Colonic mucosa (tissue), 4 donors: ENCODE measurements at regions not wholly inside any gene's neighbourhood (a gene's known extent, or its start where the extent isn't known, plus 50 kb on each side); places are given as distances from the start of the nearest gene placed in this dataset.
"Not testable (repeated sequence)": the region's sequence is repeated elsewhere in the genome, so short reads cannot be mapped to it uniquely, and the experiment has no call there.

Source experiments
- DNase-seq: peaks from one replicate; pipeline ENCODE4 v3.0.0-alpha.2; 2020
- H3K27ac ChIP-seq: fragments of 200-600 bp; one replicate; pipeline ENCODE4 v1.8.0; 2021
- H3K27me3 ChIP-seq: fragments of 200-600 bp; one replicate; pipeline ENCODE4 v1.8.0; 2021
- H3K36me3 ChIP-seq: fragments of 200-600 bp; one replicate; pipeline ENCODE4 v1.8.0; 2021
- H3K4me1 ChIP-seq: fragments of 200-600 bp; one replicate; pipeline ENCODE4 v1.8.0; 2021; ENCODE audit warnings: mild to moderate bottlenecking
- H3K4me3 ChIP-seq: fragments of 200-600 bp; one replicate; pipeline ENCODE4 v1.8.0; 2021
- H3K9ac ChIP-seq, 2 donors: one replicate each; pipeline ENCODE4 v1.7.0; 2013; ENCODE audit warnings: control low read depth in 2 of 2, low read depth in 2 of 2, low read length in 2 of 2
- H3K9me3 ChIP-seq: fragments of 200-600 bp; one replicate; pipeline ENCODE4 v1.8.0; 2021
- intact Hi-C: fragments of 100-400 bp; cut with DNase I; formaldehyde crosslinking; loops from one replicate; pipeline ENCODE4 v1.14.1; 2022
- TF ChIP-seq, protein P1 (sequence below): fragments of 200-600 bp; IDR thresholded peaks from one replicate; pipeline ENCODE4 v1.8.0; 2022; ENCODE audit warnings: antibody characterized with exemption, mild to moderate bottlenecking
- donor health status: healthy.
- donor health status: DM: no; HTN: no; CAD: no.
- donor health status: DM: no; HTN: no; CAD: no.

DNA sequence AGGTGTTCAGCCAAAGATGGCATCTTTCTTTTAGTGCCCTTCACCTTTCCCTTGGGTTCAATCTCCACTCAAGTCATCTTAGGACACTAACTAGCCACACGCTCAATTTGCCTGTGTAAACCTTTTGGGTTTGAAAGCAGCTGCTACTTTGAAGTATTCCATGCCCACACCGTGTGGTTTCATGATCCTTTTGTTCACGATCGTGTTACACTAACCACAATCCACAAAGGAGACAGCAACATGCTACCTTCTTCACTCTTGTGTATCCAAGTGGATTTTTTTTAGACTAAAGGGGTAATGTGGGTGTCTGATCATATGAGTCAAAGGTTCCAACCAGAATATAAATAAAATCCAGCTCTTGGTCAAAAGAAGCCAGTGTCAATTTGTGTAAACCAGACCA, 122.7 kb upstream of the FAR2 start:
- Histone ChIP-seq H3K4me3 (no peak overlapping the region), H3K9me3 (no peaks in the 10 kb centered on the region), H3K4me1 (no peaks in the 10 kb centered on the region), H3K27ac (no peak overlapping the region), H3K27me3 (no peaks in the 10 kb centered on the region), H3K9ac (no peak overlapping the region), H3K36me3 (no peaks in the 10 kb centered on the region)
- TF ChIP-seq, protein P1, sequence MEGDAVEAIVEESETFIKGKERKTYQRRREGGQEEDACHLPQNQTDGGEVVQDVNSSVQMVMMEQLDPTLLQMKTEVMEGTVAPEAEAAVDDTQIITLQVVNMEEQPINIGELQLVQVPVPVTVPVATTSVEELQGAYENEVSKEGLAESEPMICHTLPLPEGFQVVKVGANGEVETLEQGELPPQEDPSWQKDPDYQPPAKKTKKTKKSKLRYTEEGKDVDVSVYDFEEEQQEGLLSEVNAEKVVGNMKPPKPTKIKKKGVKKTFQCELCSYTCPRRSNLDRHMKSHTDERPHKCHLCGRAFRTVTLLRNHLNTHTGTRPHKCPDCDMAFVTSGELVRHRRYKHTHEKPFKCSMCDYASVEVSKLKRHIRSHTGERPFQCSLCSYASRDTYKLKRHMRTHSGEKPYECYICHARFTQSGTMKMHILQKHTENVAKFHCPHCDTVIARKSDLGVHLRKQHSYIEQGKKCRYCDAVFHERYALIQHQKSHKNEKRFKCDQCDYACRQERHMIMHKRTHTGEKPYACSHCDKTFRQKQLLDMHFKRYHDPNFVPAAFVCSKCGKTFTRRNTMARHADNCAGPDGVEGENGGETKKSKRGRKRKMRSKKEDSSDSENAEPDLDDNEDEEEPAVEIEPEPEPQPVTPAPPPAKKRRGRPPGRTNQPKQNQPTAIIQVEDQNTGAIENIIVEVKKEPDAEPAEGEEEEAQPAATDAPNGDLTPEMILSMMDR = no peak
- intact Hi-C loops = no loop called here
- no peak for DNase-seq

DNA sequence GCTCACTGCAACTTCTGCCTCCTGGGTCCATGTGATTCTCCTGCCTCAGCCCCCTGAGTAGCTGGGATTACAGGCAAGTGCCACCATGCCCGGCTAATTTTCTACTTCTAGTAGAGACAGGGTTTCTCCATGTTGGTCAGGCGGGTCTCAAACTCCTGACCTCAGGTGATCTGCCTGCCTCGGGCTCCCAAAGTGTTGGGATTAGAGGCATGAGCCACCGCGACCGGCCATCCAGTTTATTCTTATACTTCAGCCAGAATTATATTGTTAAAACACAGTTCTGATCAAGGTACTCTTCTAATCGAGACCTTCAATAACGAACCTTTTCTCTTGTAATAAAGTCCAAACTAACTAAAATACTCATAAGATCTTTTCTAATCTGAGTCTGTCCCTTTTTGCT, 119.6 kb upstream of the FAR2 start:
- H3K4me3 ChIP-seq, H3K36me3 ChIP-seq, H3K27me3 ChIP-seq, H3K4me1 ChIP-seq, H3K9me3 ChIP-seq, intact Hi-C loops, DNase-seq, H3K9ac ChIP-seq, H3K27ac ChIP-seq: not testable (repeated sequence)

DNA sequence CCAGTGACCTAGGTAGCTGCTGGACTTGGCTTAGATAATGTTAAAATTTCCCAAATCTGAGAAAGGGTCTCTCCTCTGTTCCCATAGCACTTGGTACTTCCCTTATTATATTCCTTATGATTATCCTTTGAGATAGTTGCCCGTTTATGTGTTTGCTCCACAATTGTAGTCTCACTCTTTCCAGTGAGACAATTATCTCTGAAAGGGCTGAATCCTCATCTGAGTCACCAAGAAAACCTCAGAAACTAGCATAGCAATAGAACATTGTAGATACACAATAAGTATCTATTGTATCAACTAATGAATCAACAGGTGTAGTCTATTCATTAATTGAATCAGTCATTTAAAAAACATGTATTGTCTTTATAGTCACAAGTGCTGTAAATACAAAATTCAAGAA, 119.1 kb upstream of the FAR2 start:
- intact Hi-C loops = no loop called here
- TF ChIP-seq, protein P1 = no peak

DNA sequence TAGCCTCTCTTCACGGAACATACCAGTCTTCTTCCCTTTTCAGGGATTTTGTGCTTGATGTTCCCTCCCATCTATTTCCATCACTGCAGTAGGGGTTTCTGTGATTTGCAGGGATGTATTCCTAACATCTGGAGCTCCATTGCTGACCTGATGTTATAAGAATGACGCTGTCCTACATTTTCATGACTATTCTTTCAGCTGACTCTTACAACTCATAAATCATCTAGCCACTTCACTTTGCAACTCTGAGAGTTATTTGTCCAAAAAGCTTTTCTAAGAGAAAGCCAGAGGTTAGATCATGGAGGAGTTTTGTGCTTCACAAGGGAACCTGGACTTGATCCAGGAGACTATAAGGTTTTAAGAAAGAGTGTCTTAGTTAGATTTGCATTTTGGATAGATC, 116.6 kb upstream of the FAR2 start:
- Histone ChIP-seq H3K27ac (no peak overlapping the region), H3K36me3 (no peaks in the 10 kb centered on the region), H3K9ac (no peak overlapping the region), H3K4me1 (no peaks in the 10 kb centered on the region), H3K4me3 (no peak overlapping the region), H3K27me3 (no peaks in the 10 kb centered on the region), H3K9me3 (no peaks in the 10 kb centered on the region)
- intact Hi-C loops = no loop called here
- no peak for DNase-seq
- TF ChIP-seq, protein P1 = no peak

More for the DNA sequence above, 119.1 kb upstream of the FAR2 start:
- H3K4me1 ChIP-seq = no peaks in the 10 kb centered on the region
- no peak overlapping the region for H3K9ac ChIP-seq
- no peak for DNase-seq
- H3K9me3 ChIP-seq = no peaks in the 10 kb centered on the region
- H3K36me3 ChIP-seq = no peaks in the 10 kb centered on the region
- no peak overlapping the region for H3K4me3 ChIP-seq
- H3K27me3 ChIP-seq = no peaks in the 10 kb centered on the region
- no peak overlapping the region for H3K27ac ChIP-seq

DNA sequence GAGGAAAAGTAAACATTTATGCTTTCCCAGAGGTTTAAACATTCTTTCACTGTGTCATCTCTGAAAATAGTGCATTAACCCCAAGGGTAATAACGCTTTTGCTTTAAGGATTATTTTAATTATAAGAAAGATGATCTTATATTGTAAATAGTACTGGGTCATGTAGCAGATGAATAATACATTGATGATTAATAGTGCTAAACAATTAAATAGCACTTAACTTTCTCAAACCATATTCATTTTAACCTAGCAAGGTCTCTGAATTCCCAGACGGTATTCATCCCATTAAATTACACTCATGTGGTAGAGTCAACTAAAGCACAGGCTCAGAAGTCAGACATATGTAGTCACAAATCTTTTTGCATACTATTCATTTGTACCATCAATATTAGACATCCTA, 115.6 kb upstream of the FAR2 start:
- TF ChIP-seq, protein P1 = no peak
- H3K9me3 ChIP-seq = no peaks in the 10 kb centered on the region
- intact Hi-C loops = no loop called here
- H3K4me3 ChIP-seq = no peak overlapping the region
- no peaks in the 10 kb centered on the region for H3K4me1 ChIP-seq
- H3K27ac ChIP-seq = no peak overlapping the region
- no peak overlapping the region for H3K9ac ChIP-seq
- no peak for DNase-seq
- no peaks in the 10 kb centered on the region for H3K27me3 ChIP-seq
- no peaks in the 10 kb centered on the region for H3K36me3 ChIP-seq

DNA sequence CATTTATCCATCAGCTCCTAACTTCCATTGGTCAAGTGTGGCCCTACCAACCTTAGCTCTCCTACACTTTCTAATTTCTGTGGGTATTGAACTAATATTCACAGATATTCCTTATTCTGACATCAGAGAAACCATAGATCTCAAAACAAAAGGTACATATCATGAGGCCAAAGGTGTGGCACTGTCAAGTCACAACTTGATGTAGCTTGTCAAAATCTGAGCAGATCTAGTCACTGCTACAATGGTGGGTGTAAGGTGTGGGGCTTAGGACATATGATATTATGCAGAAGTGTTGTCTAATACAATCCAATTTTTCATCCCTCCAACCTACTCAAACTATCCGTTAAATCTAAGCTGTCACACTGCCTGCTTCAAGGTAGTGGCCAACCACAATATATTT, 114.0 kb upstream of the FAR2 start:
- Histone ChIP-seq H3K4me3 (no peak overlapping the region), H3K4me1 (no peaks in the 10 kb centered on the region), H3K36me3 (no peaks in the 10 kb centered on the region), H3K27ac (no peak overlapping the region), H3K9ac (no peak overlapping the region), H3K27me3 (no peaks in the 10 kb centered on the region), H3K9me3 (no peaks in the 10 kb centered on the region)
- TF ChIP-seq, protein P1 = no peak
- DNase-seq = no peak
- intact Hi-C loops = no loop called here
